Lower leg skin (tissue), 3 donors: ENCODE measurements at regions not wholly inside any gene's neighbourhood (a gene's known extent, or its start where the extent isn't known, plus 50 kb on each side); places are given as distances from the start of the nearest gene placed in this dataset.

ENCODE experiments used
- POLR2A ChIP-seq, 2 donors: fragments of 450-650 bp; IDR thresholded peaks; one replicate each; pipeline ENCODE4 v1.6.1; 2016 to 2017; ENCODE audit warnings: antibody characterized with exemption in 2 of 2, mild to moderate bottlenecking in 1 of 2, moderate library complexity in 1 of 2
- TF ChIP-seq, protein P1 (sequence below), 3 donors: fragments of 450-650 bp; IDR thresholded peaks; one replicate each; pipeline ENCODE4 v1.5.1; 2016; ENCODE audit warnings: antibody characterized with exemption in 3 of 3, mild to moderate bottlenecking in 3 of 3, moderate library complexity in 2 of 3

DNA sequence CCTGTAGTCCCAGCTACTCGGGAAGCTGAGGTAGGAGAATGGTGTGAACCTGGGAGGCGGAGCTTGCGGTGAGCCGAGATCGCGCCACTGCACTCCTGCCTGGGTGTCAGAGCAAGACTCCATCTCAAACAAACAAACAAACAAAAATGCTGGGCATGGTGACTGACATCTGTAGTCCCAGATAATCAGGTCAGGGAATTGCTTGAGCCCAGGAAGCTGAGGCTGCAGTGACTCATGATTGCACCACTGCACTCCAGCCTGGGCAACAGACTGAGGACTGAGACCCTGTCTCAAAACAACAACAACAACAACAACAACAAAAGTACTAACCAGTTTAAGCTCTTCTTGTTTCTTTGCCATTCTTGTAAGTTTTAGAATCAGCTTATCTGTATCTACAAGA lies 383.0 kb upstream of the PMFBP1 start:
- TF ChIP-seq POLR2A (IDR thresholded peaks at IDR 0.05) = no peak
- TF ChIP-seq, protein P1, sequence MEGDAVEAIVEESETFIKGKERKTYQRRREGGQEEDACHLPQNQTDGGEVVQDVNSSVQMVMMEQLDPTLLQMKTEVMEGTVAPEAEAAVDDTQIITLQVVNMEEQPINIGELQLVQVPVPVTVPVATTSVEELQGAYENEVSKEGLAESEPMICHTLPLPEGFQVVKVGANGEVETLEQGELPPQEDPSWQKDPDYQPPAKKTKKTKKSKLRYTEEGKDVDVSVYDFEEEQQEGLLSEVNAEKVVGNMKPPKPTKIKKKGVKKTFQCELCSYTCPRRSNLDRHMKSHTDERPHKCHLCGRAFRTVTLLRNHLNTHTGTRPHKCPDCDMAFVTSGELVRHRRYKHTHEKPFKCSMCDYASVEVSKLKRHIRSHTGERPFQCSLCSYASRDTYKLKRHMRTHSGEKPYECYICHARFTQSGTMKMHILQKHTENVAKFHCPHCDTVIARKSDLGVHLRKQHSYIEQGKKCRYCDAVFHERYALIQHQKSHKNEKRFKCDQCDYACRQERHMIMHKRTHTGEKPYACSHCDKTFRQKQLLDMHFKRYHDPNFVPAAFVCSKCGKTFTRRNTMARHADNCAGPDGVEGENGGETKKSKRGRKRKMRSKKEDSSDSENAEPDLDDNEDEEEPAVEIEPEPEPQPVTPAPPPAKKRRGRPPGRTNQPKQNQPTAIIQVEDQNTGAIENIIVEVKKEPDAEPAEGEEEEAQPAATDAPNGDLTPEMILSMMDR (IDR thresholded peaks at IDR 0.05) = no peak
